CD4-positive, CD25-positive, alpha-beta regulatory T cell (primary cell): ENCODE measurements at regions not wholly inside any gene's neighbourhood (a gene's known extent, or its start where the extent isn't known, plus 50 kb on each side); places are given as distances from the start of the nearest gene placed in this dataset.

Source experiments
- ATAC-seq, 2 donors: fragments of 150-1000 bp; cut with Tn5 transposase; one replicate each; pipeline ENCODE4 v1.10.0; 2021; ENCODE audit warnings: low read depth in 2 of 2, moderate number of reproducible peaks in 2 of 2, moderate library complexity in 1 of 2
- DNase-seq, 3 donors: peaks; one replicate each; pipeline versions ENCODE4 v3.0.0 to v3.0.0-alpha.2; 2012 to 2022; ENCODE audit warnings: mixed read lengths in 1 of 3
- H3K27ac ChIP-seq: one replicate; pipeline ENCODE4 v1.7.0; 2013; ENCODE audit warnings: mild to moderate bottlenecking, low read length; ENCODE audit not compliant: insufficient read depth, poor library complexity, severe bottlenecking
- H3K27me3 ChIP-seq: one replicate; pipeline ENCODE4 v1.7.0; 2013; ENCODE audit warnings: low read length; ENCODE audit not compliant: control insufficient read depth, insufficient read depth
- H3K36me3 ChIP-seq: one replicate; pipeline ENCODE4 v1.7.0; 2013; ENCODE audit warnings: mild to moderate bottlenecking, low read length, moderate library complexity; ENCODE audit not compliant: control insufficient read depth, insufficient read depth
- H3K4me1 ChIP-seq: 2 replicates; pipeline ENCODE4 v1.7.0; 2013; ENCODE audit warnings: mild to moderate bottlenecking, low read length; ENCODE audit not compliant: insufficient read depth, control insufficient read depth, poor library complexity, severe bottlenecking
- H3K4me3 ChIP-seq: one replicate; pipeline ENCODE4 v1.7.0; 2013; ENCODE audit warnings: low read depth, mild to moderate bottlenecking, low read length, moderate library complexity
- H3K9me3 ChIP-seq, 2 experiments: 1 replicate in 1 of 2; 2 replicates in 1 of 2; pipeline ENCODE4 v1.7.0; 2013; ENCODE audit warnings: low read length in 2 of 2, mild to moderate bottlenecking in 1 of 2, moderate library complexity in 1 of 2; ENCODE audit not compliant: control insufficient read depth in 2 of 2
- H3K27ac Mint-ChIP-seq, 3 donors: one replicate each; pipeline ENCODE4 v1.8.0; 2020 to 2022; ENCODE audit warnings: mild to moderate bottlenecking in 3 of 3, mixed read lengths in 3 of 3, moderate library complexity in 2 of 3
- H3K27me3 Mint-ChIP-seq: one replicate; pipeline ENCODE4 v1.8.0; 2022; ENCODE audit warnings: mild to moderate bottlenecking, mixed read lengths
- H3K36me3 Mint-ChIP-seq: one replicate; pipeline ENCODE4 v1.8.0; 2020; ENCODE audit warnings: mixed read lengths
- H3K4me1 Mint-ChIP-seq, 4 donors: one replicate each; pipeline ENCODE4 v1.8.0; 2020 to 2022; ENCODE audit warnings: mixed read lengths in 4 of 4, mild to moderate bottlenecking in 1 of 4
- H3K4me3 Mint-ChIP-seq, 4 donors: one replicate each; pipeline ENCODE4 v1.8.0; 2020 to 2022; ENCODE audit warnings: mild to moderate bottlenecking in 4 of 4, mixed read lengths in 4 of 4, moderate library complexity in 3 of 4
- H3K9me3 Mint-ChIP-seq, 7 donors: one replicate each; pipeline ENCODE4 v1.8.0; 2020 to 2022; ENCODE audit warnings: mixed read lengths in 7 of 7, mild to moderate bottlenecking in 3 of 7, moderate library complexity in 2 of 7

DNA sequence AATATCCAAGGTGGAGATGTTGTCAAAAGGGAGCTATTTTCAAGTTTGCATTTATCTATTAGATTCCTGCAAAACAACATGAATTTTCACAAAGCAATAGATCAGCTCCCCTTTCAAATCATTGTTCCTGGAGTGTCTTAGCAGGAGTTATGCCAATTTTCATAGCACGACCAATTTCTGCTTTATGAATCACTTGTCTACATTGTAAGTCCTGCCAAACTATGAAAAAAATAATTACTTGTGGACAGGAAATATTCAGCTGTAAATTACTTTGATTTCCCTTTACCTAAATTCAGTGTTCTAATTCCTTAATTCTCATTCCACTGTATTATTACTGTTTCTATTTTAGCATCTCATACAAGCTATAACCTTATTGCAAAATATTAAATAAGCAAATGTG, 1289.6 kb downstream of the NSUN3 start:
- Histone ChIP-seq H3K4me3 (no peak overlapping the region), H3K27me3 (no peaks in the 10 kb centered on the region), H3K36me3 (no peaks in the 10 kb centered on the region), H3K27ac (no peak overlapping the region), H3K9me3 (peaks cover 0 to 4% of the 10 kb centered on the region in 2 experiments), H3K4me1 (no peaks in the 10 kb centered on the region)
- no peak overlapping the region for H3K27ac Mint-ChIP-seq
- ATAC-seq (no peak), DNase-seq (no peak)
- no peaks in the 10 kb centered on the region for H3K27me3 Mint-ChIP-seq
- peaks cover 2 to 12% (median 6%) of the 10 kb centered on the region in 7 donors for H3K9me3 Mint-ChIP-seq
- no peaks in the 10 kb centered on the region for H3K36me3 Mint-ChIP-seq
- no peak overlapping the region for H3K4me3 Mint-ChIP-seq
- H3K4me1 Mint-ChIP-seq, result no peaks in the 10 kb centered on the region

GRCh38 chr3:95354489-95354888, 1291.6 kb downstream of the NSUN3 start:
- Histone ChIP-seq H3K9me3 (peaks cover 0 to 4% of the 10 kb centered on the region in 2 experiments), H3K27ac (no peak overlapping the region), H3K4me1 (no peaks in the 10 kb centered on the region), H3K27me3 (no peaks in the 10 kb centered on the region), H3K4me3 (no peak overlapping the region), H3K36me3 (no peaks in the 10 kb centered on the region)
- DNase-seq, result no peak
- H3K36me3 Mint-ChIP-seq, result no peaks in the 10 kb centered on the region
- H3K27me3 Mint-ChIP-seq, result no peaks in the 10 kb centered on the region
- ATAC-seq, result no peak
- no peak overlapping the region for H3K4me3 Mint-ChIP-seq
- H3K27ac Mint-ChIP-seq, result no peak overlapping the region
- no peaks in the 10 kb centered on the region for H3K4me1 Mint-ChIP-seq
- H3K9me3 Mint-ChIP-seq, result peaks cover 2 to 9% (median 5%) of the 10 kb centered on the region in 7 donors

DNA sequence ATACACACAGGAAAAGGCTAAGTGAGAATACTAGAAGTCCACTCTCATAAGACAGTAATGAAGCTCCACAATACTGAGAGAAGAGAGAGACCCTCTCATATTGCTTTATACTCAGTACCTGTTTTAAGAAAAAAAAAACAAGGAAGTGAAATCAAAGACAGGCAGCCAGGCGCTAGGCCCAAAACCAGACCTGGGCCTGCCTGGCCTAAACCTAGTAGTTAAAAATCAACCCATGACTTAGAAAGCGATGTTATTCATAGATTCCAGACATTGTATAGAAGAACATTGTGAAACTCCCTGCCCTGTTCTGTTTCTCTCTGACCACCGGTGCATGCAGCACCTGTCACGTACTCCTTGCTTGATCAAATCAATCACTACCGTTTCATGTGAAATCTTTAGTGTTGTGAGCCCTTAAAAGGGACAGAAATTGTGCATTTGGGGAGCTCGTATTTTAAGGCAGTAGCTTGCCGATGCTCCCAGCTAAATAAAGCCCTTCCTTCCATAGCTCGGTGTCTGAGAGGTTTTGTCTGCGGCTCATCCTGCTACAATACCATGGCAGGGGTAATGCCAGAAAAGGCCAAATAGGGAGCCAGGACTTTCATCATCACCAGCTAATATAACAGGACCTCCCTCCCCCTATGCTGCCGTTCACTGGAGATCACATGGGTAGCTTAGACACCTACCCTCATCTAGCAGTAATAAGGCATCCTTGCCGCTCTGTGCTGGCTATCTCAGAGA, 1294.1 kb downstream of the NSUN3 start:
- Histone ChIP-seq H3K9me3 (peaks cover 0 to 4% of the 10 kb centered on the region in 2 experiments), H3K27me3 (no peaks in the 10 kb centered on the region), H3K27ac (no peak overlapping the region), H3K36me3 (no peaks in the 10 kb centered on the region), H3K4me1 (no peaks in the 10 kb centered on the region), H3K4me3 (no peak overlapping the region)
- Mint-ChIP-seq H3K27ac (no peak overlapping the region), H3K4me1 (no peaks in the 10 kb centered on the region), H3K9me3 (peaks cover 0 to 6% (median 4%) of the 10 kb centered on the region in 7 donors), H3K36me3 (no peaks in the 10 kb centered on the region), H3K27me3 (no peaks in the 10 kb centered on the region), H3K4me3 (no peak overlapping the region)
- DNase-seq (no peak), ATAC-seq (no peak)

DNA sequence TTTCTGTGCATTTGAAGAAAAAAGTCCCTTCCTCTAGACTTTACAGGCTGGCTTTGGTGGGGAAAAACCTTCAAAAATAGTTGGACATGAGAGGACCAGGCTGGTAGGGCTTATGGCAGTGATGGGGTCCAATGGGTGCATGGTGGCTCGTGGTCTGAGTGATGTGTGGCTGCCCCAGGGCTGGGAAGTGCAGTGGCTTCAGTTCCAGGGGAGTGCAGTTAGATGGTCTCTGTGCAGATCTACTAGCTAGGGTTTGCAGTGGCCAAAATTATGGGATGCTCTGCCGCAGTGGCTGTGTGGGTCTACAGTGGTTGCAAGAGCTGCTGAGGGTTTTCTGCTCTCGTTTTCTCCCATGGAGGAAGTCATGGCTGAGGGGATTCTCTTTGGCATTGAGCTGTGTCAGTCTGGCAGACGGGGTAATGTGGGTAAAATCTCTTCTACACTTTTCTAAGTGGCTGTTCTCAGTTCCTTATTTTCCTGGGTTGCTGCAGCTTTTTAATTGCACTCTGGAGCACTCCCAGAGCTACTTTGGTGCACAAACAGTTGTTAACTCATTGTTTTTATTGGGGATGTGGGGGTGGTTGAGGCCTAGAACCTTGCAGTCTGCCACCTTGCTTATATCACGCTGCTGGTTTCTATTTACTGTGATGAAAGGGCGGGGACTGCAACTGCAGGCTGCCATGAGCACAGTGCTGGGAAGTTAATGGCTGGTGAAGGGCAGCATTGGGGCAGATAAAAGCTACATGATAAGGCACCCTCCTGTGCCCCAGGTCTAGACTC, 1324.6 kb downstream of the NSUN3 start:
- Mint-ChIP-seq H3K4me1 (no peaks in the 10 kb centered on the region), H3K36me3 (no peaks in the 10 kb centered on the region)
- H3K9me3 ChIP-seq, result peaks cover 0 to 4% of the 10 kb centered on the region in 2 experiments

DNA sequence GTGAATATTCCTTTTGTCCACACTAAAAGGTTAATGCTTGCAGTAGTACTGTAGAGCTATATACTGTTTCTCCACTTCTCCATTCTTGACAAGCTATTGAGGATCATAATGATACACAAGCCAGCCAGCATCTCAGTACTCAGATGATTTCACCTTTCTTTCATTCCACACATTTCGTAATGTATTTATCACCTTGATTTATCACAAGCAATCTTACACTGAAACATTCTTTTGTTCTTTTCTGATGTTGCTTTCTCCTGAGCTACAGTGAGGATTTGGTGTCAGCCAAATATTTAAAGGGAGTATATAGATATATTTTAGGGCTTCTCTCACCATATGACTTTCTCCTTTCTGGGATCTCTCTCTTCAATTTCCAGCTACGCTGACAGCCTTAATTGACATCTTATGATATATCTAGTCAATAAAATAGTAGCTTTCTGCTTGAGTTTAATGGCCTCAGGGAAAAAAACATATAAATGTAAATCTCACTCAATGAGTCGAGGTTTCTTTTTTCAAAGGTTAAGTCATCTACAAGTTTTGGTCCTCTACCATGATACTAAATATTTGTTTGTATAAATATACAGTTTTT, 1327.0 kb downstream of the NSUN3 start:
- no peak overlapping the region for H3K4me3 Mint-ChIP-seq
- peaks cover 0 to 12% (median 4%) of the 10 kb centered on the region in 7 donors for H3K9me3 Mint-ChIP-seq
- Histone ChIP-seq H3K9me3 (peaks cover 0 to 4% of the 10 kb centered on the region in 2 experiments), H3K4me1 (no peaks in the 10 kb centered on the region), H3K36me3 (no peaks in the 10 kb centered on the region), H3K4me3 (no peak overlapping the region), H3K27ac (no peak overlapping the region), H3K27me3 (no peaks in the 10 kb centered on the region)
- H3K27ac Mint-ChIP-seq, result no peak overlapping the region
- no peaks in the 10 kb centered on the region for H3K27me3 Mint-ChIP-seq
- H3K4me1 Mint-ChIP-seq, result no peaks in the 10 kb centered on the region
- no peak for ATAC-seq
- no peaks in the 10 kb centered on the region for H3K36me3 Mint-ChIP-seq
- no peak for DNase-seq

More for the DNA sequence above, 1324.6 kb downstream of the NSUN3 start:
- H3K4me3 Mint-ChIP-seq, result no peak overlapping the region
- ATAC-seq, result no peak
- H3K27ac ChIP-seq, result no peak overlapping the region
- no peak for DNase-seq
- no peaks in the 10 kb centered on the region for H3K27me3 ChIP-seq
- H3K27me3 Mint-ChIP-seq, result no peaks in the 10 kb centered on the region
- H3K4me1 ChIP-seq, result no peaks in the 10 kb centered on the region
- peaks cover 0 to 12% (median 3%) of the 10 kb centered on the region in 7 donors for H3K9me3 Mint-ChIP-seq
- H3K27ac Mint-ChIP-seq, result no peak overlapping the region
- no peak overlapping the region for H3K4me3 ChIP-seq
- H3K36me3 ChIP-seq, result no peaks in the 10 kb centered on the region

- no peaks in the 10 kb centered on the region for H3K36me3 Mint-ChIP-seq
- H3K27me3 Mint-ChIP-seq, result no peaks in the 10 kb centered on the region
- H3K4me1 ChIP-seq, result no peaks in the 10 kb centered on the region
- peaks cover 0 to 4% of the 10 kb centered on the region in 2 experiments for H3K9me3 ChIP-seq
- H3K27ac Mint-ChIP-seq, result no peak overlapping the region
- H3K36me3 ChIP-seq, result no peaks in the 10 kb centered on the region
- no peak overlapping the region for H3K27ac ChIP-seq
- no peak for ATAC-seq
- H3K9me3 Mint-ChIP-seq, result peaks cover 1 to 13% (median 5%) of the 10 kb centered on the region in 7 donors
- DNase-seq, result no peak
- H3K27me3 ChIP-seq, result no peaks in the 10 kb centered on the region
- no peak overlapping the region for H3K4me3 ChIP-seq
- no peaks in the 10 kb centered on the region for H3K4me1 Mint-ChIP-seq
- H3K4me3 Mint-ChIP-seq, result no peak overlapping the region
Measured at GRCh38 chr3:95394286-95394685, 1331.4 kb downstream of the NSUN3 start.

- Mint-ChIP-seq H3K4me1 (no peaks in the 10 kb centered on the region), H3K27me3 (no peaks in the 10 kb centered on the region), H3K27ac (no peak overlapping the region), H3K36me3 (no peaks in the 10 kb centered on the region), H3K9me3 (peaks cover 3 to 19% (median 8%) of the 10 kb centered on the region in 7 donors), H3K4me3 (no peak overlapping the region)
- Histone ChIP-seq H3K4me3 (no peak overlapping the region), H3K4me1 (no peaks in the 10 kb centered on the region), H3K36me3 (no peaks in the 10 kb centered on the region), H3K9me3 (no peaks in the 10 kb centered on the region), H3K27me3 (no peaks in the 10 kb centered on the region), H3K27ac (no peak overlapping the region)
- ATAC-seq (no peak), DNase-seq (no peak)
Measured at GRCh38 chr3:95399585-95399984, 1336.7 kb downstream of the NSUN3 start.
